ENCODE measurements at regions not wholly inside any gene's neighbourhood (a gene's known extent, or its start where the extent isn't known, plus 50 kb on each side); places are given as distances from the start of the nearest gene placed in this dataset.

GRCh38 chr16:9383281-9383680, 291.8 kb downstream of the HAPSTR1 start:
- no peak for DNase-seq

DNA sequence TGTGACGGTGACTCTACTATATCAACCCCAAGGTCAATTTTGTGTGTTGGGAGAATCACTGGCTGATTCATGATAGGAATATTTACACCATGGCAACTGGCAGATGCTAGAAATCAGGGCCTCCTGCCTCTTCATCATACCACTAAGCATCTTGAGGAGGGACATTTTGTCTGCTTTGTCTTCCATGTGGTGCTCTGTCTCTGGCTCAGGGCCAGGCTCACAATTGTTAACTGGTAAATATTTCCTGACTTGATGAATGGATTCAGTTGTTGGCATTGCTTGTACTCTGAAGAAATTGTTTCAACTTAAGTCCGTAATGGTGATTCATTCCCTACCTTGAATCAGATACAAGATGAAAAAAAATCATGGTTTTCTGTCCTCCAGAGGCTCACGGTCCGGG, 292.7 kb downstream of the HAPSTR1 start:
- no peak for DNase-seq

- DNase-seq, result no peak
Observed at GRCh38 chr16:9389543-9390207, 298.2 kb downstream of the HAPSTR1 start.

GRCh38 chr16:9392956-9393355, 301.5 kb downstream of the HAPSTR1 start:
- DNase-seq, result no peak

DNA sequence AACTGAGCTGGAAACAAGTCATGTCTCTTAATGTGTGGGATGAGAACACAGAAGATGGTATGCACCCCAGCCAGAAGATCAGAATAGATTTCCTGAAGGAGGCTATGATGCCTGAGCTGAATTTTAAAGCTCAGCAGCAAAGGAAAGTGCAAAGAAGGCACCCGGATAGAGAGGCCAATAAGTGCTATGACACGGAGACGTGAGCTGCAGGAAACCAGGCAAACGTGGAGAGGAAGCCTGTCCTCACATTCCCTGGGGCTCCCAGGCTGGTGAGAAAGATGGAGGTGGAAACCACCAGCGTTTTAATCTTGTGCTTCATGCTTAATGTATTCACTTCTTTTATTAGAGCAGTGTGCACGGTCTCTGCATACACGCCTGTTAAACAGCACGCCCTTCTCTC, 302.1 kb downstream of the HAPSTR1 start:
- DNase-seq, result no peak

DNA sequence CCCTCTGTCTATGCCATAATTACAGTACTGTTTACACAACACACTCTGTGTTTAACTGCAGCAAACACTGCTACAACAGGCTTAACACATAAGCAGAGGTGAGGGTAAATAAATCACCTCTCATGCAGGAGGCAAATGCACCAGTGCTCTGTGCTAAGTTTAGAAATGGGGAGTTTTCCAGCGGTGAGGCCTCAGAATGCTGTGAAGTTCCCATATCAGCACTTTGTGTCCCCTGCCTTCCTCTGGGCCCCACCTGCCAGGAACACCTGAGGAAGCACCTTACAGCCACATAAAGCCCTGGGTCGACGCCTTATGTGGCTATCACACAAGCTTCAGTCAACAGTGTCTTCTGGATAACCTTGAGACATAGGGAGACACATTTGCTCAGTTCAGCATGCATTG, 304.5 kb downstream of the HAPSTR1 start:
- DNase-seq, result no peak

- DNase-seq, result no peak
Observed at GRCh38 chr16:9399573-9399972, 308.1 kb downstream of the HAPSTR1 start.

GRCh38 chr16:9401173-9401572, 309.7 kb downstream of the HAPSTR1 start:
- no peak for DNase-seq

- DNase-seq, result no peak
Observed at GRCh38 chr16:9402293-9402860, 310.9 kb downstream of the HAPSTR1 start.

GRCh38 chr16:9404811-9405210, 313.4 kb downstream of the HAPSTR1 start:
- no peak for DNase-seq

GRCh38 chr16:9406038-9406712, 314.7 kb downstream of the HAPSTR1 start:
- no peak for DNase-seq

GRCh38 chr16:9407206-9407758, 315.8 kb downstream of the HAPSTR1 start:
- no peak for DNase-seq

DNA sequence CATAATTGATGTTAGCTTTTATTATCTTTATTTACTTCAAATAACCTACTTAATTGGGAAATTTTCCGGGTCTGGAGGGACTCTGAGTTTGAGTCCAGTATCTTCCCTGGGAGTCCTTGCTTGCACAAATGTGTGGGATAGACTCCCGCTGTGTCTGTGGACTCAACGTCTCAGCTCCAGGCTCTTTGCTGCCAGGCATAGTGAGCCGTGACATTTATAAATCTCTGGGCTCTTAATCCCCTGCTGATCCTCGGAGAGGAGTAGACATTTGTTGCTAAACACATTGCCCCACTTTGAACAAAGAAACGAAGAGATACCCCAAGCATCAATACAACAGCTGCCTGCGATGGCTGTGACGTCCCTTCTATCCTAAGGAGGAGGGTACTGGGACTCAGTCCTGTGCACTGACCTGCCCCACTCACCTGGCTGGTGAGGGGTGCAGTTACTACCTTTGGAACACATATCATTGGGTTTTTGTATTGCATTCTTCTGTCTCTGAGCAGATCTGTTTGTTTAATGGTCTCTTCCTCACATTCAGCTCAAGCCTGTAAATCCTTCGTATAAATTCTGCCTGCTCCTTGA, 316.9 kb downstream of the HAPSTR1 start:
- no peak for DNase-seq

GRCh38 chr16:9409560-9410493, 318.4 kb downstream of the HAPSTR1 start:
- no peak for DNase-seq

- DNase-seq, result no peak
Observed at GRCh38 chr16:9411426-9411825, 320.0 kb downstream of the HAPSTR1 start.

DNA sequence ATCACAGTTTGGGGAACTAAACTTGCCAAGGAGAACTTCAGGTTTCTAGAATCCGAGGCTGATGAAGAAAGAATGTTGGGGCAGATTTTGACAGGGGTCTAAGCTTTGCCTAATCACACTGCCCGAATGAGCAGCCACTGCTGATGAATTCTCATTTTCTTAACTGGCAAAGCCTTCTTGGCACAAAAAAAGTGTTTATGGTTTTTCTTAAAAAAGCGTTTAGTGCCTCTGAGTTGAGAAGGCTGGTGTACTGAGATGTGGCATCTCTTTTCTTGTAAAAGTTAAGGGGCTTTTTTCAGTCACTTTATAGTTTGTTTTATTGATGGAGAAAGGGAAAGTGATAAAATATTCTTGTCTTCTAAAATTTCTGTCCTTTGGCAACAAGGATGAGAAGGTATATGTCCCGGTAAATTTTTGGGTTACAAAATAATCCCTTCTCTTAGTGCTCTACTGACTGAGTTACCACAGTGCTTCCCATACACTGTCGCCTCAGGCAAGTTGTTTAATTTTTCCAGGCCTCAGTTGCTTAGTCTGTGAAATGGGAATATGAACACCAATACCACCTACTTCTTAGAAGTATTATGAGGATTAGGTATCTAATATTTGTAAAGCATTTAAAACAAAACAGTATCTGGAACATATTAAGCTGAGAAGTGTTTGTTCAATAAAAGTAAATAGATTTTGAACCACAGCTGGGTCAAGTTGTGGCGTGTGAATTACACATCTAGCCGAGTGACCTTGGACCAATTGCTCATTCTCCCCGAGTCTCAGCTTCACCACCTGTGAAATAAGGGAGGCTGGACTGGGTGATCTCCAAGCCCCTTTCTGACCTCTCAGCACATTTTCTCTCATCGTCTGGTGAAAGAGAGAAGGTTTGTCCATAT, 320.8 kb downstream of the HAPSTR1 start:
- no peak for DNase-seq

DNA sequence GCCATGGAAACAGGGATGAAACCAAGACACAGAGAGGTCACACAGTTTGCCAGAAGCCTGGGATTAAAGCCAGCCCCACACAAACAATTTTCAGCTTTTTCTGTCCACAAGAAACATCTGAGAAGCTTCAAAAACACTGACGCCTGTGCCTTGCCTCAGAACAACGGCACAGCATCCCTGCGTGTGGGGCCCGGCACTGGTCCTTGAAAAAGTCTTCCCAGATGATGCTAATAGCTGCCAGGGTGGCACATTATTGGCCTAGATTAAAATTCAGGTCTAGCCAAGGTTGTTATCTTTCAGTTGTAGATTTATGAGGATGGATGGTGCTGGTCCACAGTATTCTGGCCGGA, 321.4 kb downstream of the HAPSTR1 start:
- DNase-seq, result no peak

DNA sequence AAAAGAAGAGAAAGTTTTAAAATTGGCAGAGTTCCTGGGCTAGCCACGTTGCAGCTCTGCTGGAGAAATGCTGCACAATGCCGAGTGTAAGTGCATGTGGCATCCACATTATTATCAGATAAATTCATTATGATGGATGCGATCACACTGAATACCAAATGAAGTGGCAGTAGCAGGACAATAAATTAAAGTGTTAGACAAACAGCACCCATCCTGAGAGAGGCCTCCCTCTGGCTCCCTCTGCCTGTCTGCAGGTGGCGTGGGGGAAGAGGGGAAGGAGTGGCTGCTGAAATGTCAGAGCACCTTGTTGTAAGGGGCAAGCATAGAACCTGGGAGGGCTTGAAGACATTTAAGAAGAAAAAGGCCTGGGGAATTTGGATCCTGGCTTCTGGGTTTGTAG, 324.1 kb downstream of the HAPSTR1 start:
- no peak for DNase-seq

DNA sequence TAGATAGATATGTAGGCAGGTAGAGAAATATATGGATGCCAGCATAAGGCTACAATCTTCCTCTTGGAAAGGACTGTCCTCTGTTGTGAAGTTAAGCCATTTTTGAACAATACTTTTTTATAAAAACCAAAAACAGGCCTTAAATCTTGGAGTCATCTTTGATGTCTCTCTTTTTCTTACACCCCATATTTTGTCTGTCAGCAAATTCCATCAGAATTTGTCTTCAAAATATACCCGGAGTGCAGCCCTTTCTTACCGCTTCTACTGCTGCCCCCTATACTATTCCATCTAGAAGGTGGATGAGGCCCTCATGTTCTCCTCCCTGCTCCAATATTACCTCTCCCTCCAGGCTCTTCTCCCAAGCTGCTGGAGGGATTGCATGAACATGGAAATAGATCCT, 326.5 kb downstream of the HAPSTR1 start:
- DNase-seq, result no peak

DNA sequence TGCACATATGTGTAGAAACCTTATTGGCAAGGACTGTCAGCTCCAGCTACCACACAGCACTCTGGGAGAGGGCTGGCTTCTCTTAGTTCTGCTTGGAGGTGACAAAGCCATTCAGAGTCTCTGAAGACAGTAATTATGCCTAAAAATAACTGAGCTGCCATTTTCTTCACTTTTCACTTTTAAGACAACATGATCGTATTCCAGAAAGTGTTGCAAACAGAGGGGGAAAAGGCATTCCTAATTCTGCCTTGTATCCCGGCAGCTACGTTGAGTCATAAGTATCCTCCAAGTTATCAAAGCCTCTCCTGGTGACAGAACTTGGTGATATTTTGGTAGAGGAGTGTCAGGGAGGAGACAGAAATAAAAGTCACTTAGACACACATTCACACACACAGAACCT, 327.7 kb downstream of the HAPSTR1 start:
- DNase-seq, result no peak

- DNase-seq, result no peak
Observed at GRCh38 chr16:9422762-9423513, 331.5 kb downstream of the HAPSTR1 start.
